NOMO-1 treated with dmso at 0.1 percent for 144 hours (cell line): ENCODE measurements at regions not wholly inside any gene's neighbourhood (a gene's known extent, or its start where the extent isn't known, plus 50 kb on each side); places are given as distances from the start of the nearest gene placed in this dataset.
"Not testable (repeated sequence)": the region's sequence is repeated elsewhere in the genome, so short reads cannot be mapped to it uniquely, and the experiment has no call there.

Source experiments
- DNase-seq: peaks from one replicate; lab custom pipeline; 2025; ENCODE audit not compliant: unreplicated experiment; lab: John Stamatoyannopoulos, UW

GRCh38 chr1:223992456-223993246, 121.3 kb upstream of the FBXO28 start:
- peak; percentile 97 for DNase-seq

GRCh38 chr1:223991297-223991857, 122.5 kb upstream of the FBXO28 start:
- not testable (repeated sequence) for DNase-seq

- not testable (repeated sequence) for DNase-seq
These were observed 116.2 kb upstream of the TP53BP2 start for GRCh38 chr1:223961985-223962384.

DNA sequence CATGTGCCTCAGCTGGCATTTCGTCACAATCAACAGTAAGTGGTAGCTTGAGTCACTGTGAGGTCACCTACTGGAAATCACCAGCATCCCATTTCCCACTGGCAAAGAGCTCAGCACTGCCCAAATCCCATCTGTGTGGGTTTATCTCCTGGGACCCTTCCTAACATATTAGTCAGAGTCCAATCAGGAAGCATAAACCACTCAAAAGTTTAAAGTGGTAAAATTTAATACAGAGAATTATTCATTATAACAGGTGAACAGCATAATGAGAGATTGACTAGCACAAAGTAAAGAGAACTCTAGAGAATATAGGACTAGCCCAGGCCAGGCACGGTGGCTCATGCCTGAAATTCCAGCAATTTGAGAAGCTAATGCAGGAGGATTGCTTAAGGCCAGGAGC, 107.1 kb upstream of the TP53BP2 start:
- not testable (repeated sequence) for DNase-seq

GRCh38 chr1:223951551-223951950, 105.8 kb upstream of the TP53BP2 start:
- not testable (repeated sequence) for DNase-seq

- not testable (repeated sequence) for DNase-seq
These were observed 104.2 kb upstream of the TP53BP2 start for GRCh38 chr1:223949944-223950343.

DNA sequence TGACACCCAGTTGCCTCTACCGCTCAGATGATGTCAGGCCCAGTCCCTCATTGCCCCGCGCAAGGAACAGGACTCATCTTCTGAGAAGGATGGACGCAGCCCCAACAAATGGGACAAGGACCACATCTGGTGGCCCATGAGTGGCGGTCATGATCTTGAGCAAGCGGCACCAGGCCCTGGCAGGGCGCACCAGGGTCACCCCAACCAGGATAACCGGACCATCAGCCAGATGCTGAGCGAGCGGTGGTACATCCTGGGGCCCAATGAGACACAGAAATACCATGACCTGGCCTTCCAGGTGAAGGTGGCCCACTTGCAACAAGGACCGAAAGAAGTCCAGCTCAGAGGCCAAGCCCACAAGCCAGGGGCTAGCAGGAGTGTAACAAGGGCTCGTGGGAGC, 102.3 kb upstream of the TP53BP2 start:
- not testable (repeated sequence) for DNase-seq

- not testable (repeated sequence) for DNase-seq
These were observed 90.8 kb upstream of the TP53BP2 start for GRCh38 chr1:223936592-223936991.

DNA sequence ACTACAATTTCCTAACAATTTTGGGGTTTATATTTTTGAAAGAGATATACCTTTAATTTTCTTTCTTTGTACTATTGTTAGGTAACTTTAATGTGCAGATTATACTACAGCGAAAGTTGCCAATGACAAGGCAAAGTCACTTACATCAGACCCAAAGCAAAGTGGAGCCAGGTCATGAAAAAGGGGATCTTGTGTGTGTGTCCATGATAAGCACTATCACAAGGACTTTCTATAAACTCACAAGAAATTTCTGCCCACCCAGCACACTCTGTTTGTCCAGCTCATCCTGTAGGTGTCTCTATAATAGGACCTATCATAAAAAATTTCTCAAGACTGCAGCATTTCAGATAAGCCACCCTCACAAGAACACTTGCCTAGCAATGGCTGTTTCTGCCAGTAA, 85.7 kb upstream of the TP53BP2 start:
- not testable (repeated sequence) for DNase-seq

DNA sequence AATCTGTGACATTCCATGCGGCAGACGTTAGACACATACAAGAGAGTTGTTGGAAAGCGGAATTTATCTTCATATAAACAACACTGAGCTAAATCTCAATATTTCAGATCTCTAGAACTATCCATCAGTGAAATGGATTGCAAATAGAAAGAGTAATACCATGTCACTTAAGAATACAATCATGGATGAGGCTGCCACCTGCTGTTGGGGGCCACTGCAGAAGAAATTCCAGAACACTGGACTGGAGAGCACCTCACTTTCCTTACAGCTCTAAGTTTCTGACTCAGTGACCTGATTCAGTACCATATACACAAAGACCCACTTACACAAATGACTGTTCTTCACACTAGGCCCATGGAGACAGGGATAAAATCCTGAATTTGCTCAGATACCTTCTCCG, 75.1 kb upstream of the TP53BP2 start:
- not testable (repeated sequence) for DNase-seq

DNA sequence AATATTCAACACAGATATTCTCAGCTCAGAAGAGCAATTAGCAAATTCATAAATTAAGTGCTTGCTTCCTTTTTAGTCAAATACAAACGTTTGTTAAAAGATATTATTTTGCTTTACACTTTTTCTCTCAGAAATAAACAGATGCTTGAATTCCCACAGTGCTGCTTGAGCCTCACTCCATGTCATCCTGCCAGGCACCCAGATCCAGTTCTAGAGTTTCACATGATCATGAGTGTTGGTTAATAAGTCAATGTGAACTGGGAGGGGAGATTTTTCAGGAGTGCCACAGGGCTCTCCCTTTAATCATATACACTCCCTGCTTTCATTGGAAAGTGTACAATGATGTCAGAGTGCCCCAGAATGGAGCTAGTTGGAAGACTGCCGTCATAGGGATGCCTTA, 69.7 kb upstream of the TP53BP2 start:
- DNase-seq = not testable (repeated sequence)

DNA sequence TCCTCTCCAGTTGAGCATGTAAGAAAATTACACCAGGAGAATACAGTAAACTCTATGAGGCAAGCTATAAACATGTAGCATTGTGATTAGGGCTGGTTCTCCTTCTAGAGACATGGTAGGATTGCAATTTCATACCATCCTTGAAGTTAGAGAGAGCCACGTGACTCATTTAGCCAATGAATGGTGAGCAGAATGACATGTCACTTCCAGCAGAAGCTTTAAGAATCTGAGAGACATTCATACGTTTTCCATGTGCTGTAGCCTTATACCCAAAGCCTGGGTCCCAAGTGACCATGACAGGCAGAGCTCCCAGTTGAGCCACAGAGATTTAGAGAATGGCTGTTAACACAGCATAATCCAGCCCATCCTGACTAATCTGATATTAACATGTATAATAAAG, 68.0 kb upstream of the TP53BP2 start:
- not testable (repeated sequence) for DNase-seq

GRCh38 chr1:223907943-223908587, 62.3 kb upstream of the TP53BP2 start:
- not testable (repeated sequence) for DNase-seq

GRCh38 chr1:223903221-223903620, 57.5 kb upstream of the TP53BP2 start:
- not testable (repeated sequence) for DNase-seq

DNA sequence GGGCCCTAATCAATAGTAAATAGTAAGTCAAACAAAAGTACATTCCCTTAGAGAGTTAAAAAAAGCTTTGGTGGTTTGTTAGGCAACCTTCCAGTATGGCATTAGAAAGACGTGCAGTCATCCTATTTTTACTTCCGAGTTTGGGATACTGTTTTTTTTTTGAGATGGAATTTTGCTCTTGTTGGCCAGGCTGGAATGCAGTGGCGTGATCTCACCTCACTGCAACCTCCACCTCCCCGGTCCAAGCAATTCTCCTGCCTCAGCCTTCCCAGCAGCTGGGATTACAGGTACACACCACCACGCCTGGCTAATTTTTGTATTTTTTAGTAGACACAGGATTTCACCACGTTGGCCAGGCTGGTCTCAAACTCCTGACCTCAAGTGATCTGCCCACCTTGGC, 54.0 kb upstream of the TP53BP2 start:
- DNase-seq = not testable (repeated sequence)

GRCh38 chr1:223897097-223897496, 51.4 kb upstream of the TP53BP2 start:
- not testable (repeated sequence) for DNase-seq

- DNase-seq = not testable (repeated sequence)
These were observed 50.2 kb upstream of the TP53BP2 start for GRCh38 chr1:223895950-223896349.
